ENCODE measurements at regions not wholly inside any gene's neighbourhood (a gene's known extent, or its start where the extent isn't known, plus 50 kb on each side); places are given as distances from the start of the nearest gene placed in this dataset.

- Histone ChIP-seq H4K20me1 (ENCODE audit: control insufficient read depth, insufficient read depth) (no peaks in the 10 kb centered on the region), H3K27ac (ENCODE audit: control insufficient read depth, insufficient read depth) (no peak overlapping the region), H3K79me2 (ENCODE audit: control insufficient read depth, insufficient read depth, low read length) (no peaks in the 10 kb centered on the region), H3K9ac (ENCODE audit: control insufficient read depth, insufficient read depth, low read length) (no peak overlapping the region), H3K4me1 (ENCODE audit: control insufficient read depth, insufficient read depth, low read length) (no peaks in the 10 kb centered on the region), H3K27me3 (replicated peaks in 1 of 2; ENCODE audit: control insufficient read depth in 2 of 2, insufficient read depth in 2 of 2, low read length in 1 of 2) (no peaks in the 10 kb centered on the region; a peak in 1 of 4 replicates), H3K4me2 (ENCODE audit: control insufficient read depth, insufficient read depth) (no peak overlapping the region), H3K9me3 (replicated peaks; ENCODE audit: control insufficient read depth, insufficient read depth, low read length) (no peaks in the 10 kb centered on the region), H3K4me3 (no peak overlapping the region), H2AFZ (ENCODE audit: control insufficient read depth, low read depth, low read length) (no peak overlapping the region), H3K36me3 (ENCODE audit: control insufficient read depth in 2 of 2, insufficient read depth in 2 of 2, low read length in 1 of 2) (no peaks in the 10 kb centered on the region)
- TF ChIP-seq SRF (IDR thresholded peaks at IDR 0.05; ENCODE audit: low read depth in 2 of 2, low read length in 2 of 2) (no peak), RAD51 (IDR thresholded peaks at IDR 0.05) (peak; percentile 35; the same call in 1 of the 2 replicates)
- POLR2A ChIA-PET: no interaction called here
- BruUV-seq (replicated peaks): no TSS peak
- CTCF ChIA-PET: no interaction called here
- intact Hi-C loops (cut with micrococcal nuclease; ENCODE audit: unreplicated experiment): no loop called here
- in situ Hi-C loops (cut with MboI): no loop called here
- RAD21 ChIA-PET (ENCODE audit: unreplicated experiment): no interaction called here
- DNase-seq (ENCODE audit: low read depth, low spot score): no peak
- WGBS (ENCODE audit: insufficient coverage, insufficient replicate concordance, low lambda C conversion rate, missing lambda C conversion rate): 48% methylated on average over 13 of the region's 13 CpGs
- FAIRE-seq: no peak
- ATAC-seq: no peak
- SMC1A ChIA-PET (ENCODE audit: uncharacterized antibody, unreplicated experiment): no interaction called here
Observed at GRCh38 chr16:73189136-73189535, 141.2 kb upstream of the ZFHX3 start.

DNA sequence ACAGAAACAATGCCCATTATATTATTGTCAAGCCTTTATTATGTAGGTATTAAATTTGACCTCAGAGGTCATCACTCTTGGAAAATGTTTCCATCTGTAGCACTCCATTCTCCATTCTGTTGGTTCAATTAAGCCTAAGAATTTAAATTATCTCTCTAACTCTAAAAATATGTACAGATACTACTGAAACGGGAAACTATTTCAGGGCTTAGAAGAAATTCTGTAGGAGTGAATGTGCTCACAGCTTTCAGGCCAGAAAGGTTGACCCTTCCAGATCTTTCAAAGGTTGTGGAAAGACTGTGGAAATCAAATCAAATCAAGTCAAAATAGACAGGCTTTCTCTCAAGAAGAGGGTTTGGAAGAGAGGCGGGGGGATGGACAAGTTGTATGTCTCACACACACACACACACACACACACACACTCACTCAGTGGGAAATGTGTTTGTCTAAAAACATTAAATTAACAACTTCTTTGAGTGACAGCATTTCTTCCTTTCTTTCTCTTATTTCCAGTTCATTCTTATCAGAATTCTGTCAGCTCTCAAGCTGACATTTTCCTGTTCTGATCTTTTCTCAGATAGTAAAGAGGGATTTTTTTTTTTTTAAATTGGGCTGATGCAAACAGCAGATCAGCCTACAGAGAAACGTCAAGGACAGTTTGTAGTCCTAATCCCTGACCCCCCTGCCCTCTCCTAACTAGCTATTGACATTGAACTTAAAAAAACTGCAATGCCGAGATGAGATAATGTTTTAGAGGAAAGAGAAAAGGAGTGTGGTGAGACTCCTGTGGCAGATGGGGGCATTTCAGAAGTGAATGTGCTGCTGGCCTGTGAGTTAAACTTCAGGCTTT lies 139.0 kb upstream of the ZFHX3 start:
- 36% methylated on average over 4 of the region's 4 CpGs for WGBS (ENCODE audit: insufficient coverage, insufficient replicate concordance, low lambda C conversion rate, missing lambda C conversion rate)

More for the DNA sequence above, 139.0 kb upstream of the ZFHX3 start:
- H3K79me2 ChIP-seq (ENCODE audit: control insufficient read depth, insufficient read depth, low read length): no peaks in the 10 kb centered on the region
- no TSS peak for BruUV-seq (replicated peaks)
- no peaks in the 10 kb centered on the region for H3K4me1 ChIP-seq (ENCODE audit: control insufficient read depth, insufficient read depth, low read length)
- POLR2A ChIA-PET: no interaction called here
- intact Hi-C loops (cut with micrococcal nuclease; ENCODE audit: unreplicated experiment) (no loop called here), in situ Hi-C loops (cut with MboI) (no loop called here)
- no peak overlapping the region for H3K9ac ChIP-seq (ENCODE audit: control insufficient read depth, insufficient read depth, low read length)
- no peak for TF ChIP-seq YY1 (IDR thresholded peaks at IDR 0.05; ENCODE audit: low read depth, low read length)
- TF ChIP-seq HDAC6 (IDR thresholded peaks at IDR 0.05; ENCODE audit: unreplicated experiment): no peak
- no peak for TF ChIP-seq HCFC1 (IDR thresholded peaks at IDR 0.05; ENCODE audit: low read length)
- TF ChIP-seq IKZF2 (IDR thresholded peaks at IDR 0.05): no peak
- no peak for TF ChIP-seq CBX5 (IDR thresholded peaks at IDR 0.05; ENCODE audit: low read depth)
- no peak for TF ChIP-seq DPF2 (IDR thresholded peaks at IDR 0.05)
- TF ChIP-seq FOXM1 (IDR thresholded peaks at IDR 0.05; ENCODE audit: low read depth, low read length): no peak
- no peak for TF ChIP-seq SP1 (IDR thresholded peaks at IDR 0.05; ENCODE audit: low read depth, low read length)
- TF ChIP-seq SIN3A (IDR thresholded peaks at IDR 0.05; ENCODE audit: low read depth, low read length): no peak
- TF ChIP-seq ESRRA (IDR thresholded peaks at IDR 0.05; ENCODE audit: low read length): no peak
- no peak for TF ChIP-seq POLR2A (IDR thresholded peaks at IDR 0.05; ENCODE audit: low read depth, low read length)
- TF ChIP-seq NR2C2 (IDR thresholded peaks at IDR 0.05; ENCODE audit: borderline replicate concordance, control insufficient read depth, insufficient read length, low read depth): no peak
- TF ChIP-seq KLF5 (IDR thresholded peaks at IDR 0.05; ENCODE audit: partially characterized antibody): no peak
- no peak for TF ChIP-seq ZNF384 (IDR thresholded peaks at IDR 0.05; ENCODE audit: borderline replicate concordance, low read depth, low read length)
- no peak for TF ChIP-seq PML (IDR thresholded peaks at IDR 0.05; ENCODE audit: low read length)
- no peaks in the 10 kb centered on the region for H3K9me3 ChIP-seq (replicated peaks; ENCODE audit: control insufficient read depth, insufficient read depth, low read length)
- CTCF ChIA-PET: interaction anchor here (1.2 kb wide), 1 partner anchor 32 kb away, joined by 3 read pairs; no protein-coding TSS in a partner anchor
- SMC1A ChIA-PET (ENCODE audit: uncharacterized antibody, unreplicated experiment): interaction anchor here (0.6 to 1.4 kb wide), 2 partner anchors 9 to 162 kb away, joined by 3 to 4 read pairs; no protein-coding TSS in a partner anchor
- ATAC-seq: no peak
- H3K4me3 ChIP-seq: no peak overlapping the region
- H3K27ac ChIP-seq (ENCODE audit: control insufficient read depth, insufficient read depth): no peak overlapping the region
- no peak overlapping the region for H2AFZ ChIP-seq (ENCODE audit: control insufficient read depth, low read depth, low read length)
- DNase-seq (ENCODE audit: low read depth, low spot score): no peak
- H3K36me3 ChIP-seq (ENCODE audit: control insufficient read depth in 2 of 2, insufficient read depth in 2 of 2, low read length in 1 of 2): no peaks in the 10 kb centered on the region
- no peak for FAIRE-seq
- H4K20me1 ChIP-seq (ENCODE audit: control insufficient read depth, insufficient read depth): no peaks in the 10 kb centered on the region
- H3K27me3 ChIP-seq (replicated peaks in 1 of 2; ENCODE audit: control insufficient read depth in 2 of 2, insufficient read depth in 2 of 2, low read length in 1 of 2): no peaks in the 10 kb centered on the region; a peak in 2 of 4 replicates
- RAD21 ChIA-PET (ENCODE audit: unreplicated experiment): no interaction called here
- H3K4me2 ChIP-seq (ENCODE audit: control insufficient read depth, insufficient read depth): no peak overlapping the region
